GM18508 (cell line): ENCODE measurements at regions not wholly inside any gene's neighbourhood (a gene's known extent, or its start where the extent isn't known, plus 50 kb on each side); places are given as distances from the start of the nearest gene placed in this dataset.

Experiments used
- ATAC-seq: cut with Tn5 transposase; IDR thresholded peaks from one replicate; pipeline ENCODE4 v1.9.1; 2021; ENCODE audit warnings: moderate number of reproducible peaks; ENCODE audit not compliant: insufficient read depth, unreplicated experiment

- no peak for ATAC-seq
These were observed 173.9 kb upstream of the VCX3A start for GRCh38 chrX:6708676-6709380.

- no peak for ATAC-seq
These were observed 173.1 kb upstream of the VCX3A start for GRCh38 chrX:6708041-6708440.

- no peak for ATAC-seq
These were observed 172.6 kb upstream of the VCX3A start for GRCh38 chrX:6707497-6707896.

- ATAC-seq, result no peak
These were observed 166.2 kb upstream of the VCX3A start for GRCh38 chrX:6701085-6701484.

GRCh38 chrX:6695717-6696116, 160.8 kb upstream of the VCX3A start:
- no peak for ATAC-seq

GRCh38 chrX:6694977-6695376, 160.1 kb upstream of the VCX3A start:
- ATAC-seq, result no peak

- no peak for ATAC-seq
These were observed 159.3 kb upstream of the VCX3A start for GRCh38 chrX:6694221-6694620.

- ATAC-seq, result no peak
These were observed 158.1 kb upstream of the VCX3A start for GRCh38 chrX:6693051-6693450.

GRCh38 chrX:6685489-6685888, 150.6 kb upstream of the VCX3A start:
- ATAC-seq, result no peak

- ATAC-seq, result no peak
These were observed 148.4 kb upstream of the VCX3A start for GRCh38 chrX:6683353-6683752.

- no peak for ATAC-seq
These were observed 146.7 kb upstream of the VCX3A start for GRCh38 chrX:6681521-6682145.

- ATAC-seq, result no peak
These were observed 145.1 kb upstream of the VCX3A start for GRCh38 chrX:6679988-6680387.

- no peak for ATAC-seq
These were observed 144.6 kb upstream of the VCX3A start for GRCh38 chrX:6679550-6679949.

GRCh38 chrX:6678313-6678712, 143.4 kb upstream of the VCX3A start:
- no peak for ATAC-seq

- ATAC-seq, result no peak
These were observed 139.8 kb upstream of the VCX3A start for GRCh38 chrX:6674734-6675133.

GRCh38 chrX:6667048-6667768, 132.3 kb upstream of the VCX3A start:
- no peak for ATAC-seq

- ATAC-seq, result no peak
These were observed 131.7 kb upstream of the VCX3A start for GRCh38 chrX:6666624-6667023.

GRCh38 chrX:6661736-6662135, 126.8 kb upstream of the VCX3A start:
- ATAC-seq, result no peak

- ATAC-seq, result no peak
These were observed 125.8 kb upstream of the VCX3A start for GRCh38 chrX:6660567-6661264.

GRCh38 chrX:6645216-6645615, 110.3 kb upstream of the VCX3A start:
- no peak for ATAC-seq

- ATAC-seq, result no peak
These were observed 109.5 kb upstream of the VCX3A start for GRCh38 chrX:6644411-6644810.
